Endothelial cell of umbilical vein (primary cell): ENCODE measurements at regions not wholly inside any gene's neighbourhood (a gene's known extent, or its start where the extent isn't known, plus 50 kb on each side); places are given as distances from the start of the nearest gene placed in this dataset.

Experiments
- BruUV-seq: library from RNA; stranded (reverse); fragments of 400-500 nt; replicated peaks from 2 replicates; lab custom pipeline; 2021; lab: Mats Ljungman, UMichigan
- CTCF ChIA-PET: fragments of 300-600, 350-600 bp; sonication (Branson Sonifier 250); formaldehyde crosslinking; loops from one replicate; lab custom pipeline; 2021; ENCODE audit warnings: antibody characterized with exemption, inconsistent platforms; lab: Charles Lee
- POLR2A ChIA-PET: fragments of 300-600, 350-600 bp; sonication (Branson Sonifier 250); formaldehyde crosslinking; loops from one replicate; lab custom pipeline; 2021; ENCODE audit warnings: antibody characterized with exemption, inconsistent platforms; lab: Charles Lee
- DNase-seq: peaks from one replicate; pipeline ENCODE4 v3.0.0-alpha.2; 2011; ENCODE audit warnings: low read depth, low spot score
- FAIRE-seq: peaks from 2 replicates; lab custom pipeline; 2011; peaks lifted over from hg19 to GRCh38; lab: Jason Lieb, UNC
- H2AFZ ChIP-seq: 2 replicates; pipeline ENCODE4 v1.6.0; 2012; ENCODE audit warnings: low read depth, low read length, control low read depth, inconsistent platforms
- H3K27ac ChIP-seq: 2 replicates; pipeline ENCODE4 v1.5.1; 2011; ENCODE audit warnings: low read depth, mild to moderate bottlenecking, control low read depth, low read length, moderate library complexity; ENCODE audit not compliant: insufficient read depth
- H3K27me3 ChIP-seq, 2 experiments: 2 replicates each; pipeline versions ENCODE4 v1.6.0 to v1.6.1; 2011; ENCODE audit warnings: low read length in 2 of 2, mixed read lengths in 1 of 2; ENCODE audit not compliant: control insufficient read depth in 2 of 2, insufficient read depth in 2 of 2
- H3K36me3 ChIP-seq, 2 experiments: 2 replicates in 1 of 2; 3 replicates in 1 of 2; pipeline ENCODE4 v1.5.1; 2011; ENCODE audit warnings: low read length in 2 of 2, mild to moderate bottlenecking in 1 of 2, moderate library complexity in 1 of 2; ENCODE audit not compliant: control insufficient read depth in 2 of 2, insufficient read depth in 2 of 2; ENCODE audit errors: extremely low read depth in 1 of 2
- H3K4me1 ChIP-seq: 3 replicates; pipeline ENCODE4 v1.5.1; 2011; ENCODE audit warnings: mild to moderate bottlenecking, low read length; ENCODE audit not compliant: control insufficient read depth, insufficient read depth; ENCODE audit errors: extremely low read depth
- H3K4me2 ChIP-seq: 2 replicates; pipeline ENCODE4 v1.6.1; 2011; ENCODE audit warnings: low read length, control low read depth, mixed read lengths; ENCODE audit not compliant: insufficient read depth
- H3K4me3 ChIP-seq, 3 experiments: fragments of 200-600 bp in 1 of 3; sonication (generic), shearing (Covaris generic) in 1 of 3; replicated peaks in 1 of 3; 2 replicates each; pipeline ENCODE4 v1.5.1; 2011 to 2016; ENCODE audit warnings: control low read depth in 3 of 3, low read length in 3 of 3, mild to moderate bottlenecking in 2 of 3, inconsistent platforms in 1 of 3, low read depth in 1 of 3, moderate library complexity in 1 of 3; ENCODE audit not compliant: insufficient read depth in 1 of 3
- H3K79me2 ChIP-seq: 2 replicates; pipeline ENCODE4 v1.6.0; 2012; ENCODE audit warnings: low read length, inconsistent platforms; ENCODE audit not compliant: control insufficient read depth, insufficient read depth
- H3K9ac ChIP-seq: replicated peaks from 2 replicates; pipeline ENCODE3; 2011; ENCODE audit warnings: low read length, control low read depth; ENCODE audit not compliant: insufficient read depth; ENCODE audit errors: extremely low read depth
- H3K9me1 ChIP-seq: replicated peaks from 3 replicates; pipeline ENCODE4 v1.6.0; 2011; ENCODE audit warnings: mild to moderate bottlenecking, low read length; ENCODE audit not compliant: control insufficient read depth, insufficient read depth; ENCODE audit errors: extremely low read depth
- H3K9me3 ChIP-seq: replicated peaks from 2 replicates; pipeline ENCODE4 v1.5.1; 2012; ENCODE audit warnings: low read length, inconsistent platforms; ENCODE audit not compliant: control insufficient read depth, insufficient read depth
- H4K20me1 ChIP-seq: replicated peaks from 2 replicates; pipeline ENCODE3; 2011; ENCODE audit warnings: mild to moderate bottlenecking, low read length; ENCODE audit not compliant: control insufficient read depth, insufficient read depth; ENCODE audit errors: extremely low read depth
- CTCF ChIP-seq, 2 donors: IDR thresholded peaks; 1 replicate in 1 of 2; 2 replicates in 1 of 2; pipeline ENCODE4 v1.5.1; 2011; ENCODE audit warnings: low read length in 2 of 2, mild to moderate bottlenecking in 2 of 2, moderate library complexity in 2 of 2, control low read depth in 1 of 2, inconsistent platforms in 1 of 2, low read depth in 1 of 2; ENCODE audit not compliant: insufficient read depth in 1 of 2; ENCODE audit errors: extremely low read depth in 1 of 2
- EZH2 ChIP-seq: IDR thresholded peaks from 2 replicates; pipeline ENCODE4 v1.6.1; 2012; ENCODE audit warnings: borderline replicate concordance, low read depth, mild to moderate bottlenecking, moderate library complexity, low read length, inconsistent platforms; ENCODE audit not compliant: severe bottlenecking
- FOS ChIP-seq: IDR thresholded peaks from 2 replicates; pipeline ENCODE4 v1.6.1; 2011; ENCODE audit warnings: mild to moderate bottlenecking, low read length, moderate library complexity, borderline replicate concordance; ENCODE audit not compliant: insufficient read depth
- GATA2 ChIP-seq: IDR thresholded peaks from 2 replicates; pipeline ENCODE4 v1.7.0; 2011; ENCODE audit warnings: low read depth, mild to moderate bottlenecking, moderate library complexity, mixed read lengths, low read length; ENCODE audit not compliant: insufficient read length, insufficient read depth
- JUN ChIP-seq: IDR thresholded peaks from 2 replicates; pipeline ENCODE4 v1.6.1; 2011; ENCODE audit warnings: borderline replicate concordance, low read depth; ENCODE audit not compliant: insufficient read length, insufficient read depth
- MAX ChIP-seq: IDR thresholded peaks from 2 replicates; pipeline ENCODE4 v1.6.1; 2011; ENCODE audit not compliant: insufficient read depth, insufficient read length
- MYC ChIP-seq: IDR thresholded peaks from one replicate; pipeline ENCODE4 v1.6.1; 2011; ENCODE audit warnings: mild to moderate bottlenecking, low read depth, low read length
- POLR2A ChIP-seq: IDR thresholded peaks from 2 replicates; pipeline ENCODE4 v1.6.1; 2012; ENCODE audit warnings: low read depth, mild to moderate bottlenecking, control low read depth, low read length
- POLR2AphosphoS5 ChIP-seq: IDR thresholded peaks from 2 replicates; pipeline ENCODE4 v1.6.1; 2012; ENCODE audit warnings: low read depth, mild to moderate bottlenecking, control low read depth, low read length, moderate library complexity; ENCODE audit not compliant: insufficient read depth
- dilution Hi-C: fragments of 300-500 bp; cut with MboI; formaldehyde crosslinking; loops from one replicate; pipeline ENCODE4 v1.15.0; 2019; ENCODE audit warnings: low sequenced_read_pairs; ENCODE audit not compliant: extremely low pct_ligation_motif_present
- intact Hi-C: fragments of 100-400 bp; cut with micrococcal nuclease; formaldehyde crosslinking; loops from one replicate; pipeline ENCODE4 v1.10.0; 2022

DNA sequence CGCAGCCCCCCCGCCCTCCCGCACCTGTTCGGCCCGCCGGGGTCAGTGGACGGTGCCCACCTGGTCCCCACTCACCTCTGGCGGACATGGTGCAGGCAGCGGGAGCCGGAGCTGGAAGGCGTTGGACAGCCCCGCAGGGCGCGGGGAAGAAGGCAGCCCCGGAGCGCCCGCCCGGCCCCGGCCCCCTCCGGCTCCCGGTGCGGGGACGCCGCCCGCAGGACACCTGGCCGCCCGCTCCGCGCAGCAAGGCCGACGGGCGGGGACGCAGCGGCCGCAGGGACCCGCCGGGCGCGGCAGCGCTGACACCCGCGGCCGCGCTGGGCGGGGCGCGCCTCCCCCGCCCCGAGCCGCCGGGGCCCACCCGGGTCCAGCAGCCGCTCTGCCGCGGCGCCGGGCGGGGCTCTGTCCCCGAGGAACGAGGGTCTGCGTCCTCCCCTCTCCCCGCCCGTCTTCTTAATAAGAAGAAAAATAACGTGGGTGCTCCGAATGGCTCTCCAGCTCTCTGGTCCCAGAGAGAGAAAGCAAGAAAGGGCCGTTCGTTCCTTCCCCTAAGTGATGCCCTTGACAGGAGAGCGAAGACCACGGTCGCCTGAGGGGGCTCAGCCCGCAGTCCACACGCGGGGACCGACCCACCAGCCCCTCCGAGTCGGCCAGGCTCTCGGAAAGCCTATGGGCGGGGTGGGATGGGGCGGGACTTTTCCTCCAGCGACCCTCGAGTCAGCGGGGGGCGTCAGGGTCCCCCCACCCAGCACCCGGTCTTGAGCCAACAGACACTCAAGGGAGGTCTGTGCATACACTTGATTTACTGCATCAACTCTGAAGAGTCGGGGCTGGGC is 53.4 kb upstream of the FHIP2A start:
- FAIRE-seq (no peak), DNase-seq (no peak)
- no TSS peak for BruUV-seq
- Histone ChIP-seq H4K20me1 (no peaks in the 10 kb centered on the region), H3K4me2 (peak overlapping the region; percentile 40), H3K27ac (no peak overlapping the region), H3K4me3 (peak overlapping the region; percentile 28 to 68 (median 59)), H3K9ac (no peak overlapping the region), H2AFZ (peak overlapping the region; percentile 65), H3K79me2 (no peaks in the 10 kb centered on the region), H3K9me1 (peaks cover 2% of the 10 kb centered on the region), H3K4me1 (peaks cover 23% of the 10 kb centered on the region), H3K9me3 (no peaks in the 10 kb centered on the region), H3K27me3 (peaks cover 0 to 4% of the 10 kb centered on the region in 2 experiments), H3K36me3 (no peaks in the 10 kb centered on the region)
- no peak for TF ChIP-seq POLR2AphosphoS5
- TF ChIP-seq EZH2, result no peak
- no peak for TF ChIP-seq FOS
- no peak for TF ChIP-seq GATA2
- no peak for TF ChIP-seq MYC
- TF ChIP-seq CTCF (IDR thresholded peaks at IDR 0.05; ENCODE audit: extremely low read depth in 1 of 2, insufficient read depth in 1 of 2, low read depth in 1 of 2, low read length in 2 of 2), result no peak
- no peak for TF ChIP-seq MAX
- no peak for TF ChIP-seq POLR2A
- TF ChIP-seq JUN, result no peak
- ChIA-PET POLR2A (no interaction called here), CTCF (interaction anchor here (0.7 to 1.7 kb wide), 4 partner anchors 9 to 258 kb away, joined by 3 to 8 read pairs (median 3); no protein-coding TSS in a partner anchor)
- intact Hi-C loops (loop anchor here (1.0 kb wide), 1 partner anchor 53 kb away; no protein-coding TSS in a partner anchor), dilution Hi-C loops (no loop called here)
